Tibial artery (tissue), 4 donors: ENCODE measurements at regions not wholly inside any gene's neighbourhood (a gene's known extent, or its start where the extent isn't known, plus 50 kb on each side); places are given as distances from the start of the nearest gene placed in this dataset.
"Not testable (repeated sequence)": the region's sequence is repeated elsewhere in the genome, so short reads cannot be mapped to it uniquely, and the experiment has no call there.

Source experiments
- DNase-seq, 2 donors: peaks; one replicate each; pipeline ENCODE4 v3.0.0-alpha.2; 2019
- H3K27ac ChIP-seq, 2 donors: fragments of 200-600 bp; sonication (generic) in 1 of 2; 1 replicate in 1 of 2; 2 replicates in 1 of 2; pipeline ENCODE4 v1.5.1; 2018 to 2019; ENCODE audit warnings: mild to moderate bottlenecking in 1 of 2
- H3K27me3 ChIP-seq, 2 donors: fragments of 200-600 bp; sonication (generic) in 1 of 2; one replicate each; pipeline versions ENCODE4 v1.5.1 to v1.6.0; 2016 to 2019
- H3K36me3 ChIP-seq, 3 donors: fragments of 200-600 bp; sonication (generic) in 2 of 3; one replicate each; pipeline ENCODE4 v1.5.1; 2016 to 2019; ENCODE audit warnings: mild to moderate bottlenecking in 2 of 3
- H3K4me1 ChIP-seq, 4 donors: fragments of 200-600 bp; sonication (generic) in 2 of 4; 1 replicate in 3 of 4; 2 replicates in 1 of 4; pipeline ENCODE4 v1.5.1; 2016 to 2019
- H3K4me3 ChIP-seq, 2 donors: fragments of 200-600 bp; sonication (generic) in 1 of 2; 1 replicate in 1 of 2; 2 replicates in 1 of 2; pipeline ENCODE4 v1.5.1; 2018 to 2019; ENCODE audit warnings: mild to moderate bottlenecking in 2 of 2
- H3K9me3 ChIP-seq, 3 donors: fragments of 200-600 bp; sonication (generic) in 1 of 3; one replicate each; pipeline ENCODE4 v1.5.1; 2016 to 2019
- intact Hi-C: fragments of 100-400 bp; cut with DNase I; formaldehyde crosslinking; loops from one replicate; pipeline ENCODE4 v1.15.0; 2023; ENCODE audit warnings: low total_unique reads
- TF ChIP-seq, protein P1 (sequence below), 2 experiments: fragments of 200-600 bp in 1 of 2; fragments of 450-650 bp in 1 of 2; IDR thresholded peaks; one replicate each; pipeline ENCODE4 v1.5.1; 2017 to 2019; ENCODE audit warnings: antibody characterized with exemption in 2 of 2, mild to moderate bottlenecking in 1 of 2, moderate library complexity in 1 of 2

- H3K36me3 ChIP-seq = no peaks in the 10 kb centered on the region
- TF ChIP-seq, protein P1, sequence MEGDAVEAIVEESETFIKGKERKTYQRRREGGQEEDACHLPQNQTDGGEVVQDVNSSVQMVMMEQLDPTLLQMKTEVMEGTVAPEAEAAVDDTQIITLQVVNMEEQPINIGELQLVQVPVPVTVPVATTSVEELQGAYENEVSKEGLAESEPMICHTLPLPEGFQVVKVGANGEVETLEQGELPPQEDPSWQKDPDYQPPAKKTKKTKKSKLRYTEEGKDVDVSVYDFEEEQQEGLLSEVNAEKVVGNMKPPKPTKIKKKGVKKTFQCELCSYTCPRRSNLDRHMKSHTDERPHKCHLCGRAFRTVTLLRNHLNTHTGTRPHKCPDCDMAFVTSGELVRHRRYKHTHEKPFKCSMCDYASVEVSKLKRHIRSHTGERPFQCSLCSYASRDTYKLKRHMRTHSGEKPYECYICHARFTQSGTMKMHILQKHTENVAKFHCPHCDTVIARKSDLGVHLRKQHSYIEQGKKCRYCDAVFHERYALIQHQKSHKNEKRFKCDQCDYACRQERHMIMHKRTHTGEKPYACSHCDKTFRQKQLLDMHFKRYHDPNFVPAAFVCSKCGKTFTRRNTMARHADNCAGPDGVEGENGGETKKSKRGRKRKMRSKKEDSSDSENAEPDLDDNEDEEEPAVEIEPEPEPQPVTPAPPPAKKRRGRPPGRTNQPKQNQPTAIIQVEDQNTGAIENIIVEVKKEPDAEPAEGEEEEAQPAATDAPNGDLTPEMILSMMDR (IDR thresholded peaks at IDR 0.05) = no peak
- H3K9me3 ChIP-seq = no peaks in the 10 kb centered on the region
- no peaks in the 10 kb centered on the region for H3K4me1 ChIP-seq
- no peak overlapping the region for H3K4me3 ChIP-seq
- intact Hi-C loops = no loop called here
- H3K27ac ChIP-seq = no peak overlapping the region
- no peak for DNase-seq
- H3K27me3 ChIP-seq = peaks cover 0 to 7% of the 10 kb centered on the region in 2 donors
Measured at GRCh38 chr6:6760002-6760401, 171.5 kb downstream of the LY86 start.

DNA sequence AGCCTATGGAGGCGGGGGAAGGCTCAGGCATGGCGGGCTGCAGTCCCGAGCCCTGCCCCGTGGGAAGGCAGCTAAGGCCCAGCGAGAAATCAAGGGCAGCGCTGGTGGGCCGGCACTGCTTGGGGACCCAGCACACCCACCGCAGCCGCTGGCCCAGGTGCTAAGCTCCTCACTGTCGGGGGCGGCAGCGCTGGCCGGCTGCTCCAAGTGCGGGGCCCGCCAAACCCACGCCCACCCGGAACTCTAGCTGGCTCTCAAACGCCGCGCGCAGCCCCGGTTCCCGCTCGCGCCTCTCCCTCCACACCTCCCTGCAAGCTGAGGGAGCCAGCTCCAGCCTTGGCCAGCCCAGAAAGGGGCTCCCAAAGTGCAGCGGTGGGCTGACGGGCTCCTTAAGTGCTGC, 174.0 kb downstream of the LY86 start:
- H3K4me1 ChIP-seq, intact Hi-C loops, H3K36me3 ChIP-seq, H3K9me3 ChIP-seq, H3K27me3 ChIP-seq, DNase-seq, H3K27ac ChIP-seq, H3K4me3 ChIP-seq: not testable (repeated sequence)

GRCh38 chr6:6764764-6765434, 176.4 kb downstream of the LY86 start:
- TF ChIP-seq, protein P1 (IDR thresholded peaks at IDR 0.05) = no peak
- intact Hi-C loops = no loop called here
- Histone ChIP-seq H3K27ac (no peak overlapping the region), H3K4me3 (no peak overlapping the region), H3K27me3 (no peaks in the 10 kb centered on the region), H3K9me3 (no peaks in the 10 kb centered on the region), H3K4me1 (no peaks in the 10 kb centered on the region), H3K36me3 (no peaks in the 10 kb centered on the region)
- no peak for DNase-seq

GRCh38 chr6:6766230-6766905, 177.8 kb downstream of the LY86 start:
- no peaks in the 10 kb centered on the region for H3K4me1 ChIP-seq
- H3K9me3 ChIP-seq = no peaks in the 10 kb centered on the region
- TF ChIP-seq, protein P1 (IDR thresholded peaks at IDR 0.05) = no peak
- no peak overlapping the region for H3K4me3 ChIP-seq
- intact Hi-C loops = no loop called here
- H3K27me3 ChIP-seq = no peaks in the 10 kb centered on the region
- DNase-seq = no peak
- no peaks in the 10 kb centered on the region for H3K36me3 ChIP-seq
- no peak overlapping the region for H3K27ac ChIP-seq

- no peak overlapping the region for H3K4me3 ChIP-seq
- TF ChIP-seq, protein P1 (IDR thresholded peaks at IDR 0.05) = no peak
- H3K4me1 ChIP-seq = no peaks in the 10 kb centered on the region
- no peaks in the 10 kb centered on the region for H3K36me3 ChIP-seq
- no peak for DNase-seq
- no peak overlapping the region for H3K27ac ChIP-seq
- no peaks in the 10 kb centered on the region for H3K9me3 ChIP-seq
- intact Hi-C loops = no loop called here
- H3K27me3 ChIP-seq = no peaks in the 10 kb centered on the region
Measured at GRCh38 chr6:6769466-6769865, 180.9 kb downstream of the LY86 start.

GRCh38 chr6:6771224-6771945, 182.9 kb downstream of the LY86 start:
- no peaks in the 10 kb centered on the region for H3K9me3 ChIP-seq
- no peaks in the 10 kb centered on the region for H3K27me3 ChIP-seq
- no peaks in the 10 kb centered on the region for H3K4me1 ChIP-seq
- TF ChIP-seq, protein P1 (IDR thresholded peaks at IDR 0.05) = no peak
- H3K4me3 ChIP-seq = no peak overlapping the region
- no peak overlapping the region for H3K27ac ChIP-seq
- H3K36me3 ChIP-seq = no peaks in the 10 kb centered on the region
- intact Hi-C loops = no loop called here
- no peak for DNase-seq
